ENCODE measurements at regions not wholly inside any gene's neighbourhood (a gene's known extent, or its start where the extent isn't known, plus 50 kb on each side); places are given as distances from the start of the nearest gene placed in this dataset.
"Not testable (repeated sequence)": the region's sequence is repeated elsewhere in the genome, so short reads cannot be mapped to it uniquely, and the experiment has no call there.

DNA sequence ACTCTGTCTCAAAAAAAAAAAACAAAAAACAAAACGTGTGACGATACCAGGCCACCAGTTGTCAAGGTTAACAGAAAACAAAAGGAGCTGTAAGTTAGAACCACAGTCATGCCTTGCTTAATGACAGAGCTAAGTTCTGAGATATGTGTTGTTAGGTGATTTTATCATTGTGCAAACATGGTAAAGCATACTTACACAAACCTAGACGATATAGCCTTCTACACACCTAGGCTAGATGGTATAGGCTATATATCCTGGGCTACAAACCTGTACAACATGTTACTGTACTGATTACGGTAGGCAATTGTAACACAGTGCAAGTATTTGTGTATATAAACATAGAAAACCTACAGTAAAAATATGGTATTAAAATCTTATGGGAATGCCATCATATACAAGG lies 564.2 kb downstream of the HTR7 start:
- no peak for DNase-seq

DNA sequence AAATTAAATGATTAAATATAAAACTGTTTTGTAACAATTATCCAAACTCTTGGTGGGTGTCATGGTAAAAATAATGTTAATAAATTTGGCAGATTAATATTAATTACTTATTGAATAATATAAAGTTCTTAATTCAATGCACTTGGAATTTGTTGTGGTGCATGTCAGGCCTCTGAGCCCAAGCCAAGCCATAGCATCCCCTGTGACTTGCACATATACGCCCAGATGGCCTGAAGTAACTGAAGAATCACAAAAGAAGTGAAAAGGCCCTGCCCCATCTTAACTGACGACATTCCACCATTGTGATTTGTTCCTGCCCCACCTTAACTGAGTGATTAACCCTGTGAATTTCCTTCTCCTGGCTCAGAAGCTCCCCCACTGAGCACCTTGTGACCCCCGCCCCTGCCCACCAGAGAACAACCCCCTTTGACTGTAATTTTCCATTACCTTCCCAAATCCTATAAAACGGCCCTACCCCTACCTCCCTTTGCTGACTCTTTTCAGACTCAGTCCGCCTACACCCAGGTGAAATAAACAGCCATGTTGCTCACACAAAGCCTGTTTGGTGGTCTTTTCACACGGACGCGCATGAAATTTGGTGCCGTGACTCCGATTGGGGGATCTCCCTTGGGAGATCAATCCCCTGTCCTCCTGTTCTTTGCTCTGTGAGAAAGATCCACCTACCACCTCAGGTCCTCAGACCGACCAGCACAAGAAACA lies 562.9 kb downstream of the HTR7 start:
- DNase-seq = not testable (repeated sequence)

DNA sequence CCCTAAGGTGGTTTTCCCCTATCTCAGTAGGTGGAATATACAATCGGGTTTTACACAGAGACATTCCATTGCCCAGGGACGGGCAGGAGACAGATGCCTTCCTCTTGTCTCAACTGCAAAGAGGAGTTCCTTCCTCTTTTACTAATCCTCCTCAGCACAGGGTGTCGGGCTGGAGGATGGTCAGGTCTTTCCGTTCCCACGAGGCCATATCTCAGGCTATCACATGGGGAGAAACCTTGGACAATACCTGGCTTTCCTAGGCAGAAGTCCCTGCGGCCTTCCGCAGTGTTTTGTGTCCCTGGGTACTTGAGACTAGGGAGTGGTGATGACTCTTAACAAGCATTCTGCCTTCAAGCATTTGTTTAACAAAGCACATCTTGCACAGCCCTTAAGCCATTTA lies 555.8 kb downstream of the HTR7 start:
- DNase-seq = not testable (repeated sequence)

DNA sequence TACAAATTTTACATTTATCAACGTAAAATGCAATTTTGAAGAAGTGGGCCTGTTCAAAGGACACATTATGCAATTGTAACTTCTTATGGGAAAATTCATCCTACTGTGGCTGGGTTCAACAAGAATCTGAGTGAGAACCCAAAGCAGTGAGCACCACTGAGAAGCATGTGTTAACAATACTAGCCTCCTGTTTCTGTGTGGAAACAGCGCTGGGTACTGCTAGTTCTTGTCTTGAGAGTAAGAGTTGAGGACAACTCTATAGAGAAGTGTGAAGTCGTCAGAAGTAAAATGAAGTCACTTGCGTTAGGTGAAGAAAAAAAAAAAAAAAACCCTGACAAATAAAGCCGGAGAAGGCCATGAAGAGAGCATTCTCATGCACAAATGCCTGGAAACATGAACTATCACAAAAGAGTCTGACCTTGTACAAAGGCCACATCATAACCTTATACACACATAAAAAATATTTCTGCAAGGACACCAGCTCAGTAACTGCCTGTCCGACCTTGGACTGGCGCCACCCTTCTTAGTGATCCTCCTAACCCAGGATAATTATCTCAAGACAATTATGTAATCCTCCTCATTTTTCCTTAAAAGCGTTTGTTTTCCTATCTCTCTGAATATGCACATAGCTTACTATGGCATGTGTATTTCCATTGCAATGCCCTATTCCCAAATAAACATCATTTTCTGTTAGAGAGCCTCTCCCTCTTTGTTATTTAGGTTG lies 554.9 kb downstream of the HTR7 start:
- no peak for DNase-seq

DNA sequence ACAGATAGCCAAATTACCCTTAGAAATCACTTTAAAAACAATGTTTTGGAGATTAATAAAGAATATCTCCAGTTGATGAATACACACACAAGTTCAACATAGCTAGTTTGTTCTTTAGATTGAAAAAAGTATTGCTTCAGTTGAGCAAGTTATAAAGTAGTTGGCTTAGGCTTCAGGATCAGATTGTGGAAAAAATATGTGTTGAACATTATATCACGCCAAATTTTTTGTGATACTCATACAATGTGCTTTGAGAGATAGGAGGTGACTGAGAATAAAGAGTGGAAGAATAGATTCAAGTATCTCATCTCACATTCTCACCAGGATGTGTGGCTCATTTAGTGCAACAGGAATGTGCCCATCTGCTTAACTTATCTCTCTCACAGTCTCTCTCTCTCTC lies 553.3 kb downstream of the HTR7 start:
- DNase-seq = no peak

DNA sequence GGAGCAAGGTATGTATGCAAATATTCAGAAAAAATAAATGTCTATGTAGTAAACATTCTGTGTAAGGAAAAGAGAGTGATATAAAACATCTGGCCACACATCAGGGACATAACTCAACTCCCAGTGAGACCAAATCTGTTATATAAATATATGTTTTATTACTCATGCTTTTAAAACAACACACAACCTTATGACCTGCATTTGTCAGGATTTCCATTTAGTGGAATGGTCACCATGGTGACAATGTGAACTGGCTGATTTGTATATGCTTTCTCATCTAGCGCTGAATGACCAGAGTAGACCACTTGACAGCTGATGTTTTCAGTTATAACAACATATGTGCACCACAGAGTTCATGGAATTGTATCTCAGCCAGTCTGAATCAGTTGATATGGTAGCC lies 551.7 kb downstream of the HTR7 start:
- no peak for DNase-seq

DNA sequence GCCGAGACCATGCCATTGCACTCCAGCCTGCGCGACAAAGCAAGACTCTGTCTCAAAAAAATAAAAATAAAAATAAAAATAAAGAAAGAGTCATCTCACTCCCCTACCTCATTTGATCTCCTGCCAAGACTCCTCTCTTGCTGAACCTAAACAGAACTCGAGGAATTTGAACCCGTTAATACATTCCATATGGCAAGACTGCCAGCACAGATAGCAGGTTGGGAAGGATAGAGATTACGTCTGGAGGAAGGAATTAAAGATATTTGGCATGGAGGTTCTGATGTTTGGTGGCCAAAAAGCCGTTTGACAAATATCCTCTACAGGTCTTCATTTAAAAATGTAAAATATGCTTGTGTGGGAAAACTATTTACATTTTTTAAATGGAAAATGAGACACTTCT lies 549.6 kb downstream of the HTR7 start:
- DNase-seq = no peak

DNA sequence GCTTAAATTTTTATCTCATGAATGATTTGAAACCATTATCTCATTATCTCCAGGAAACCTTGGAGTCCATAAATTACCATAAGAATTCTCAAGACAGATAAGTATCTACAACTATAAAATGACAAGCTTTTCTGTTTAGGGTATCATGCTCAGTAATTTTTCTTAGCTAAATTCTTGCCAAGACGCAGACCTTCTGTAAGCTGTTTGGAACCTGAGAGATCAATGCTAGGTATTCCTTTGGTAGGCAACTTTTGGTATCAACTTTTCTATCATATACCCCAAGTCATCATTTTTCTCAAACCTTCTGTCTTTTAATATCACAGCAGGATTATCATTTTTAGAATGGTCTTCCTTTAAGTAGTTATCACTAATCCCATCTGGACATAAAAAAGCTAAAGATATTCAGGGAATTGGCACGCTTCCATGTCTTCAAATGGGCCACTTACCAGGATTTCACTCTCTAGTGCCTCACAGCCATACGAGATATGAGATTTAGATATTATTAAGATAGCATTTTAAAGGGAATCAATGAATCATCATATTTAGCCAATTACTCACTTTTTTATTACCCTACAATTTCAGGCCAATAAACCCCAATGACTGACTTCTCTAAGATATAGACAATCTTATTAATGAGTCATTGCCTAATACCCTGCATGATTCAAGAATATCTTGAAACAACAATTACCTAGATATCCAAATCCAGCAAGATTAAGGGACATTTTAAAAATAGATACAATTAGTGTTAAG lies 544.1 kb downstream of the HTR7 start:
- no peak for DNase-seq

DNA sequence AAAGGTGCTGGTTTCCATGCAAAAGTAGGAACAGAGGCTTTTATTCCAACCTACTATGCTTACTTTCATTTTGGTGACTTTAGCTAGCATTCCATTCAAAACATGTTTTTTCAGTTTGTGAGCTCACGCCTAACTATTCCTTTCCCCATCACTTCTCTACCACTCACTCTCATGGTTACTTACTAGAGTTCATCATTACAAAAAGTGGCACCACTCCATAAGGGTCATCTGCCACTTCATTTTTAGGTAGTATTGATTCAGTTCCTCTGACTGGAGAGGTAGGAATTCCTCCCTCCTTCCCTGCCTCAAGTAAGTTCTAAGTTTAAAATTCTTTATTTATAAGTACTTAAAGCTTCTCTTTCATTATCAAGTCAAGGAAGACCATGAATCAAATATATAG lies 543.1 kb downstream of the HTR7 start:
- DNase-seq = no peak

DNA sequence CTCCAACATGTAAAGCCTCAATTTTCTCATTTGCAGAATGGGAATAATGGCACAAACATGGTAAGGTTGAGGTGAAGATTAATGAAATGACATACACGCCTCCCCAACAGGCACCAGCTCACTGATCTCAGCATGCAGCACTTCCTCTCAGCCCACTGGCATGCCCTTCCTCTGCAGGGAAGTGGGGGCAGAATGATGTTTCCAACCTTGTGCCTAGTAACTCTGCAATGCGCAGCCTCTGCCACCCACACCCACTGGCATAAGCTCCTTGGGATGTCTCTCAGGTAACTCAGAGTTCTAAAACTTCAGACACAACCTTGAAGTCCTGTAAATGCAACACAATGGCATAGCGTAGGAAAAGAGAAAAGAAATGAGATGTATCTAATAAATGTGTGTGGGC lies 540.7 kb downstream of the HTR7 start:
- DNase-seq = no peak

DNA sequence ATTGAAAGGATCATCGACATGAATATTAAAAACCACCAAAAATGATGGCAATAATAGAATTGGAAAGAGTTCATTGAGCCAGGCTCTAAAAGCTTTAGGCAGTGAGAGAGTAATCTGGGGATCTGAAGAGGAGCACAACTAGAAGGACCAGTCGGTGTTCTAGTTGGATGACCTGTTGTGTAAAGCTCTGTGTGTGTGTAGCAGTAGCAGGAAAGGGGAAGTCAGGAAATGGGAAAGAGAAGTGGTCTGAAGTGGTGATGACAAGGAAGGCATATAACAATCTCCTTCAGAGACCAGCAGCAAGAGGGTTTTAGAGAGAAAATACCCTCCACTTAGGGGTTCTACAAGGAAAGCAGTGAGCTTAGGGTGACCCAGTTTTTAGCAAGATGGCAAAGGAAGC lies 539.2 kb downstream of the HTR7 start:
- DNase-seq = no peak

DNA sequence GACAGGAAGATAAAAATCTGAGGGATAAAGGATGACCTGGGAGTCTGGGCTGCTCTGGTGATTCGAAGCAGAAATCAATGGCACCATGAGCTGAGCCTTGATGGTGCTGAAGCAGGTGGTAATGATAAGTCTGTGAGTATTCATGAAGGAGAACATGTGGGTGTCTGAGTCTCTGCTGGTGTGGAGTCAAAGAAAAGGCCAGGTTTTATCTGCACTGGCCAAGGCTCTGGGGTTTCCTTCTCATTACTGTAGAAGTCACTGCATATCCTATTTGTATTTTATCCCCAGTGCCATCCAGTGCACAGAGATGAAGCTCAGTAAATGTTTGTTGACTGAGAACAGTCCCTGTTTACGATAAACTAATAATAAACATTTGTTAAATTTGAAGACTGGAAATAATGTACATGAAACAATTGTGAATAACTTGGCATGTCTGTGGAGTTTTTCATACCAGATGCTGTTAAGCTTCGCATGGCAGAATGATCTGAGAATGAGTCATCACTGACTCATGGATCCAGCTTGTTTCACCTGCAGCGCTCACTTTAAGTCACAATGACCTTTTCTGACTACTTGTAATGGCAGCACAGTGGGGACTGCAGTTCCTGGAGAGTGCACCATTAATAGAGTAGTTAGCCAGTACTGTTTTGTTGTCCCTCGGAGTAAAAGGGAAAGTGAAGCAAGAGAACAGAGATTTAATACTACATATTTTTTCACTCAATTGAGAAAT lies 538.5 kb downstream of the HTR7 start:
- no peak for DNase-seq

DNA sequence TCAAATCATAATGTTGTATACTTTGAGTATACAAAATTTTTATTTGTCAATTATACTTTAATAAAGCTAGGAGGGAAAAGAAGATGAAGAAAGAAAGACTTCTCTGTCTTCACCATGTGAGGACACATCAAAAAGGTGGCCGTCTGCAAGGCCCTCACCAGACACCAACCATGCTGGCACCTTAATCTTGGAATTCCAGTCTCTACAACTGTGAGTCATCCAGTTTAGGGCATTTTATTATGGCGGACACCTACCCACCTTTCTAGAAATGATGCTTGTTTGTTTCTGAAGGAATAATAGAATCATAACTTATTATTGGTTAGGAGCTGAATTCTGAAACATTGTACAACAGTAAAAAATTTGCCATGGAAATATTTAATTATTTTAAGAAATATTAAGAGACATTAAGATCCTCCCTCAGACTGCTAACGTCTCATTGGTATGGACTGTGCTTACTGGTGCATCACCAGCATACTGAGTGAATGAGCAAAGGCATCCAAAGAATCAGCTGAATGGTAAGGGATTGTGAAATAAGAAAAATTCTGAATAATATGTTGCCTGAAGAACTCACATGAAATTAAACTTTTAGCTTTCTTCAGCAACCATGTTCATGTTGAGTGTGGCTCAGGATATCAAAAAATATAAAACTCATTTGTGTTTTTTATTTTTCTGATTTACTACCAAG lies 536.6 kb downstream of the HTR7 start:
- no peak for DNase-seq

DNA sequence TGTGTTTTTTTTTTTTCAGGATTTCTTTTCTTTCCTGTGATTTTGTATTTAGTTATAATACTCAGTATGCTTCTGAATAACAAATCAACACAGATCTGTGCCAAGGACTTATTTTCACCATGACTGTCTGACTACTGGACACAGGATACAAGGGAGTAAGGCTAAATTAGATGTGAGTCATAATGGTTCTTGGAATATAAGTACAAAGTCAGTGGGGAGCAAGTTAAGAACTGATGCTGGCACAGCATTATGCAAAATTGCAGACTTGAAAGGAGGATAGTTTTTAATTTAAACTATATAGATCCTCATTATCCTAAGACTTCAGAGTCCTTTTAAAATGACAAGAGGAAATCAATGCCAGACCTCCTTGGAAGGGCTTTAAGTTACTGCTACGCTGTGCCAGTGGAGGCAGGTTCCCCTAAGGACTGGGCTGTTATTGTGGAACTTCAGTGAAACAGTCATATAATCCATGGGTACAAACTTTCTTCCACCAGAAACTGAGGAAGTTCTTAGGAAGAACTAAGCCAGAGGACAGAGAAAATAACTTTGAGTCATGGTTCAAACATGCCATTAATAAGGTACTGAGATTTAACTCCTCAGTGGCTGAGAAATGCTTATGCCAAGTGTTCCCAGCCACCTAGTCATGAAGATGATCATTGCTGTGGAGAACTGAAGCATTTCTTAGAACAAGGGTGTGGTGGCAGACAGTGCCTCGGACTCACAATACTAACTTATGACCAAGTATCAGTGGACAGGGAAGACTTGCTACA lies 531.2 kb downstream of the HTR7 start:
- no peak for DNase-seq

DNA sequence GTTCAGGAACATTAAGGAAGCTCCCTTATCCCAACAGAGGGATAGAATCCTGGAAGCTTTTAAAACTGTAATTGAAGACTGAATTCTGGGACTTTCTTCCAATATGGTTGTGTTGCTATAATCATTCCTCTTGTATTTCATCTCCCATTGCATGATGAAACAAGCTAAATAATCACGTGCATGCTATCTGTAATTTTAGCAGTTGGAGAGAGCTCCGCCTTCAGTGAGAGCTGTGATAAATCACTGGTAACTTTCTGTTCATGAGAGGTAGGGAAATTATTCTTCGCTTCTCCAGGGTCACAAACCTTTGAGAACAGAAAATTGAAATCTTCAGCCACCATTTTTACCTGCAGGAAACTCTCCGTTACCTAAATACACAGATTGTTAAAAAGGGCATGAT lies 530.2 kb downstream of the HTR7 start:
- no peak for DNase-seq

DNA sequence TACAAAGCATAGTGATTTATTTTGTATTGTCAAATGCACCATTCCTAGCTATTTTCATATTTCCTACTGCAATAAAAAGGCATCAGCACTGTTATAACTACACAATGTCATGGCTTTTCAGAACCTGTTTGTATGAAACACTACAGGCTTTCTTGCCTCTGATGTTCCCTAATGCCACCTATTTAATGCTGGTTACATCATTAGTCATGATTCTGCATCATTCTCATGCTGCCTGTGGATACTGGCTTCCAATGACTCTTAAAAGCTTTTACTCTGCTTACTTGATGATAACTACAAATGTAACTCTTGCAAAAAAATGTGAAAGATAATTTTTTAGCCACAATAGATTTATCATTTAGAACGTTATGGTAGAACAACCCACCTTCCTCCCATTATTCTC lies 529.4 kb downstream of the HTR7 start:
- DNase-seq = no peak

DNA sequence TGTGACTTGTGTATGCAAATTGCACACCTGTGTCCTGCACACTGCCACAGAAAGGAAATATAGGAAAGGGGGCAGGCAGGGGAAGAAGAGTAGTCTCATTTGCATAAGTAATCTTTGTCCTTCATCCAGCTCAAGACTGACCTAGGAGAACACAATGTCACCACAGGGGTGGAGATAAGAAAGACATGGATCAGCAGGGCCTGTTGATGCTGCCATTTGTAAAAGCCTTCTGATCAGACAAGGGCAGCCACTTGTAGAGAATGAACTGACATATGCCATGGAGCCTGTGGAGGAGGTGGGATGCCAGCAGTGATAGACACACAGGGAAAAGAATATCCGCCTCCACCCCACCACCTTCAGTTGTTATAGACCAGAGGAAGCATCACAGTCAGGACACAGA lies 528.9 kb downstream of the HTR7 start:
- no peak for DNase-seq

DNA sequence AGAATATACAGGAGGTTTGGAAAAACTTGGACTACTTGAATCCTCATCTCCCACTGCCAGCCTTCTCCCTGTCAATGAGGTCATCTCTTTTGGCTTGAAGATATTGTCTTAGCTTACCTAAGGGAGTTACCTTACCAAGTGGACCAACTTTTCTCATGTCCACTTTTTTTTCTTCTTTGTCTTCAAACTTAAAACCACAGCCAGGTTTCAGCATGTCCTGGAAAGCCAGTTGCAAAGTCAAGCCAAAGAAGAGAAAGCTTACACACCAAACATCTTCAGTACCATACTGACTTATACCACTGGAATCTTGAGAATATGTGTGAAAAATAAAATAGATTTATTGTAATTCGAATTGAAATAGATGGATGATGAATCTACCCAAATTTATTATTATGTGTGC lies 520.5 kb downstream of the HTR7 start:
- DNase-seq = no peak

DNA sequence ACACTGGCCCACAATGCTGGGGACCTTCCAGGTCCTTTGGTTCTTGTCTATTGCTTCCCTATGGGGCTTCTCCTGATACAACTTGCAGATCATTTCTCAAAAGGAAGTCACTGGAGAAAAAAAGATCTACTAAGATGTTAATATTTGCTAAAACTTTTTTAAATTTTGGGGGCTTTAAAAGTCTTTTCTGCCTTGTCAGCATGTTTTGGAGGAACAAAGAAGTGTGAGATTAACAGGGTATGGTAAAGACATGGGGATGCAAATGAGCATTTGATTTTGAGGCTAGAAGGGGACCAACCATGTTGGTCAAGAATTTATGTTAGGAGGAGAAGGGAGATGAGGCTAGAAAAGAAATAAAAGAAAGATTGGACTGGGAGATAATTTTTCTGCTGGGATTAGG lies 515.4 kb downstream of the HTR7 start:
- no peak for DNase-seq

DNA sequence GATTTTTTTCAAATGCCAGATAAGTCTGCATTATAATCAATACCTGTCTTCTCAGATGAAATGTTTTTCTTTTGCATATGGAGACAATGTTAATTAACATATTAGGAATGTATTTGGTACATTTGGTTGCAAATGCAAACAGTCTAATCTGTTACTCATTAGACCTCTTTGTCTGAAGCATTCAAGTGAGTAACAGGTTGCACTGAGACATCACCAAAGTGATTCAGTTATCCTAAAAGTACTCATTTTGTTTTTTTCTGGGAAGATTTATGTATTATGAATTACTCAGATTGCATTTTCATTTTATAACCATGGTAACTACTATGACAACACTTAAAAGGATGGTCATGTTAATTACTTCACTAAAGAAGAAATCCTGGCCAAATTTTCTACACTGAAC lies 513.6 kb downstream of the HTR7 start:
- DNase-seq = no peak

DNA sequence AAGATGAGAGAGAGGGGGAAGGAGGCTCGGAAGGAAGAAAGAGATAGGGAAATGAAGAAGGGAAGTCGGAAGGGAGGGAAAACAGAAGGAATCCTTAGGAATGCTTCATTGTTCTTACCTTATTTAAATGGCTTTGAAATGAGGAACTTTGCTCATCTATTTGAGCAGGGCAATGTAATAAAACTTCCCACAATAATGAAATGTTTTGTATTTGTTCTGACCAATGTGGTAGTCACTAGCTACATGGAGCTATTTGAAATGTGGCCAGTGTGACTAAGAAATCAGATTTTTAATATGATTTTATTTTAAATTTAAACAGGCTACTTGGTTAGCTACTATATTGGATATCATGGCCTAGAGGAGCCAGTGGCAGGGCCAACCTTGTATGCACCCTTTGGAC lies 510.6 kb downstream of the HTR7 start:
- DNase-seq = no peak

DNA sequence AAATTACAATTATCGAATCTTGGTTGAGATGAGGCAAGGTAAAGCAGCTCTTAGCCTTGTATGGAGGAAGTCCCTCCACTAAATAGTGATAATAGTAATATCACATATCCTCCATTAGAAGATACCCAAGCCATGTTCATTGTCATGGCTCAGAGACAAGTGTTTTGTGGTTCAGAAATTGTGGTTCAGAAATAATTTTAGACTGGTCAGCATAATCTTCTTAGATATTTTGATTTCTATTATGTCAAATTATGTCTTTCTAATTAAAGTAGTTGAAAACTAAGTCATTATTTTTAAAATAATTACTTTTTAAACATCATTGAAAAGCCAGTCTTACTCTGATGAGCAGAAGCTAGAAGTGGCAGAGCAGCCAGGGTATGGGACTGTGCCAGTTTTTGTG lies 507.7 kb downstream of the HTR7 start:
- no peak for DNase-seq
